ENCODE measurements at regions not wholly inside any gene's neighbourhood (a gene's known extent, or its start where the extent isn't known, plus 50 kb on each side); places are given as distances from the start of the nearest gene placed in this dataset.

- H3K9me3 ChIP-seq = no peaks in the 10 kb centered on the region
- no peak overlapping the region for H3K4me2 ChIP-seq
- no peak overlapping the region for H3K9ac ChIP-seq
- H3K36me3 ChIP-seq = no peaks in the 10 kb centered on the region
- no peak overlapping the region for H3K27ac ChIP-seq
- H4K20me1 ChIP-seq = no peaks in the 10 kb centered on the region
- TF ChIP-seq Cebpa-rat (IDR thresholded peaks at IDR 0.05) = no peak
- H3K4me1 ChIP-seq = no peaks in the 10 kb centered on the region
- H3K27me3 ChIP-seq = no peaks in the 10 kb centered on the region
- no peak overlapping the region for H3K4me3 ChIP-seq
These were observed 1050.4 kb downstream of the MAT2B start for GRCh38 chr5:164555809-164556208.

DNA sequence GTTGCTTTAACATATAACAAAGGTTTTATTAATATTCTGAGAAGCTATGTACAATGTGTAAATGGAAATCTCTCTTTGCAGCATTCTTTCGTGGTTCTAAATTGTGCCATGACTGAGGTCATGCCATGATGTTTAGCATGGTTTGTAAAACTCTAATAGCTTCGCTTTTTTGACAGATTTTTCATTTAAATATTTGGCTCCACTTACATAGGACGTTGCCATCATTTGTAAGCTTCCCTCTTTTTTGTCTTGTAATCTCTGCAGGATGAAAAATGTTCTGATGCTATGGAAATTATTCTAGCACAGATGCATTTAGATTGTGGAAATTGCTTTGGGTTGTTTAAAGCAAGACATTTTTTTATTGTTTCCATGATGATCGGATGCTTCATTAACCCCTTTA, 1054.8 kb downstream of the MAT2B start:
- Histone ChIP-seq H3K9ac (no peak overlapping the region), H3K4me1 (no peaks in the 10 kb centered on the region), H4K20me1 (no peaks in the 10 kb centered on the region), H3K36me3 (no peaks in the 10 kb centered on the region), H3K27ac (no peak overlapping the region), H3K4me2 (no peak overlapping the region), H3K27me3 (no peaks in the 10 kb centered on the region), H3K4me3 (no peak overlapping the region), H3K9me3 (no peaks in the 10 kb centered on the region)
- no peak for TF ChIP-seq Cebpa-rat (IDR thresholded peaks at IDR 0.05)

GRCh38 chr5:164561933-164562872, 1056.8 kb downstream of the MAT2B start:
- H3K9me3 ChIP-seq = no peaks in the 10 kb centered on the region
- H3K4me3 ChIP-seq = no peak overlapping the region
- no peaks in the 10 kb centered on the region for H3K4me1 ChIP-seq
- no peaks in the 10 kb centered on the region for H3K36me3 ChIP-seq
- H3K9ac ChIP-seq = no peak overlapping the region
- H3K27me3 ChIP-seq = no peaks in the 10 kb centered on the region
- no peak overlapping the region for H3K27ac ChIP-seq
- peak; percentile 42; the same call in 1 of the 2 replicates for TF ChIP-seq Cebpa-rat (IDR thresholded peaks at IDR 0.05)
- no peaks in the 10 kb centered on the region for H4K20me1 ChIP-seq
- no peak overlapping the region for H3K4me2 ChIP-seq

GRCh38 chr5:164563370-164563769, 1058.0 kb downstream of the MAT2B start:
- no peak for TF ChIP-seq Cebpa-rat (IDR thresholded peaks at IDR 0.05)

GRCh38 chr5:164573397-164573796, 1068.0 kb downstream of the MAT2B start:
- Histone ChIP-seq H3K9ac (no peak overlapping the region), H3K27me3 (no peaks in the 10 kb centered on the region), H3K36me3 (no peaks in the 10 kb centered on the region), H3K4me2 (no peak overlapping the region), H3K4me3 (no peak overlapping the region), H3K9me3 (no peaks in the 10 kb centered on the region), H4K20me1 (no peaks in the 10 kb centered on the region), H3K27ac (no peak overlapping the region), H3K4me1 (no peaks in the 10 kb centered on the region)
- TF ChIP-seq Cebpa-rat (IDR thresholded peaks at IDR 0.05) = no peak

More at GRCh38 chr5:164563370-164563769, 1058.0 kb downstream of the MAT2B start:
- Histone ChIP-seq H3K4me2 (no peak overlapping the region), H4K20me1 (no peaks in the 10 kb centered on the region), H3K36me3 (no peaks in the 10 kb centered on the region), H3K27me3 (no peaks in the 10 kb centered on the region), H3K4me1 (no peaks in the 10 kb centered on the region), H3K9ac (no peak overlapping the region), H3K4me3 (no peak overlapping the region), H3K9me3 (no peaks in the 10 kb centered on the region), H3K27ac (no peak overlapping the region)

DNA sequence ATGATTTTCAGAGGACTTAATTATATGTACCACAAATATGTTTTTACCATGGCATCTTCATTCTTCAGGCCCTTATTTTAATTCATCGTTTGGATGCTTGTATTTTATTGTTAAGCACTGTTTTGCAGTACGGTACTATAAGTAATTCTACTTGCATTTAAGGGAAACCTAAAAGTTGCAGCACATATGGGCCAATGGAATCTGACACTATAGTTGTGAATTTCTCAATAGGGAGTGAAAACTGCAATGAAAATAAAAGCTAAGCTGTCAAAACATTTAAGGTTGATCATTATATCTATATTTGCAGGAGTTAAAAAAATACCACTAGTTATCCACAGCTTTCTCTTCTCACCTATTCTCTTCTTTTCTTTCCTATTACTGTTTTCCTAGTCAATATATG, 1071.8 kb downstream of the MAT2B start:
- Histone ChIP-seq H3K27ac (no peak overlapping the region), H3K4me3 (no peak overlapping the region), H3K9me3 (no peaks in the 10 kb centered on the region), H3K36me3 (no peaks in the 10 kb centered on the region), H3K27me3 (no peaks in the 10 kb centered on the region), H4K20me1 (no peaks in the 10 kb centered on the region), H3K4me1 (no peaks in the 10 kb centered on the region), H3K4me2 (no peak overlapping the region), H3K9ac (no peak overlapping the region)
- TF ChIP-seq Cebpa-rat (IDR thresholded peaks at IDR 0.05) = no peak

GRCh38 chr5:164577742-164578141, 1072.3 kb downstream of the MAT2B start:
- H3K4me2 ChIP-seq = no peak overlapping the region
- no peaks in the 10 kb centered on the region for H4K20me1 ChIP-seq
- H3K4me3 ChIP-seq = no peak overlapping the region
- H3K9ac ChIP-seq = no peak overlapping the region
- H3K4me1 ChIP-seq = no peaks in the 10 kb centered on the region
- no peaks in the 10 kb centered on the region for H3K36me3 ChIP-seq
- H3K27me3 ChIP-seq = no peaks in the 10 kb centered on the region
- no peak for TF ChIP-seq Cebpa-rat (IDR thresholded peaks at IDR 0.05)
- no peak overlapping the region for H3K27ac ChIP-seq
- H3K9me3 ChIP-seq = no peaks in the 10 kb centered on the region

- Histone ChIP-seq H3K27ac (no peak overlapping the region), H3K4me1 (no peaks in the 10 kb centered on the region), H3K36me3 (no peaks in the 10 kb centered on the region), H3K4me2 (no peak overlapping the region), H3K27me3 (no peaks in the 10 kb centered on the region), H3K4me3 (no peak overlapping the region), H3K9me3 (no peaks in the 10 kb centered on the region), H3K9ac (no peak overlapping the region), H4K20me1 (no peaks in the 10 kb centered on the region)
- no peak for TF ChIP-seq Cebpa-rat (IDR thresholded peaks at IDR 0.05)
These were observed 1073.0 kb downstream of the MAT2B start for GRCh38 chr5:164578401-164578800.

DNA sequence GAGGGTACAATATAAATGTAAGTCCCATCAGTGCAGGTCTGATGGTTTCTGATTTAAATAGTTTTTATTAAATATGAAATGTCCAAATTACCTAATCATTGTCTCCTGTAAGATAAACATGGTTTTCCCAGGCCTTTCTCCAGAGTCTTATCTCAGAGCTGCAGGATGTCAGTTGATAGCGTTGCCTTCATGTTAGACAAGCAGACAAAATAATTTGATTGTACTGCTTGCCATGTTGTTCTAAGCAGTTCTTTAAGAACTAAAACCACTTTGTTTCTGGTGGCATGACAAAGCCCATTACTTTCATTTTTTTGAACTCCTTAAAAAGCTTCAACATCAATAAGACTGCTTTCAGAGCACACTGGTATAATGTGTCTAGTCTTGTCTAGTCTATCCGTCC, 1073.5 kb downstream of the MAT2B start:
- H3K9me3 ChIP-seq = no peaks in the 10 kb centered on the region
- H3K27me3 ChIP-seq = no peaks in the 10 kb centered on the region
- no peaks in the 10 kb centered on the region for H3K36me3 ChIP-seq
- TF ChIP-seq Cebpa-rat (IDR thresholded peaks at IDR 0.05) = no peak
- no peak overlapping the region for H3K4me2 ChIP-seq
- no peak overlapping the region for H3K27ac ChIP-seq
- no peak overlapping the region for H3K4me3 ChIP-seq
- H3K4me1 ChIP-seq = no peaks in the 10 kb centered on the region
- H4K20me1 ChIP-seq = no peaks in the 10 kb centered on the region
- H3K9ac ChIP-seq = no peak overlapping the region

DNA sequence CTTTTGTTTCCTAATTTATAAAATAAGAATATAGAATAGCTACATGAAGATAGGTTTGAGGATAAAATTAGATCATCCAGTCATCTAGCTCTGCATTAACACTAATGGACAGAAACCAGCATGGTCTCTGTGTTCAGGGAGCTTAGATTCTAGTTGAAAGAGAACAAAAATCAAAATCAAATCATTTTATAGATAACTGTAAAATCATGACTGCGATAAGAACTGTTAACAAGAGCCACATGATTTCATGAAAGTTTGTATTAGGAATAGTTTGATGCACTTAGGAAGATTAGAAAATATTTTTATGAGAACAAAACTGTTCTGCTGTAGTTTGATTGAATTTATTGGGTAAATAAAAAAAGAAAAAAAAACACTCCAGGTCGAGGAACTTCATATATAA, 1074.7 kb downstream of the MAT2B start:
- TF ChIP-seq Cebpa-rat (IDR thresholded peaks at IDR 0.05) = no peak
- Histone ChIP-seq H3K36me3 (no peaks in the 10 kb centered on the region), H3K27ac (no peak overlapping the region)

More for the DNA sequence above, 1074.7 kb downstream of the MAT2B start:
- no peak overlapping the region for H3K4me3 ChIP-seq
- no peaks in the 10 kb centered on the region for H3K27me3 ChIP-seq
- no peaks in the 10 kb centered on the region for H4K20me1 ChIP-seq
- H3K9me3 ChIP-seq = no peaks in the 10 kb centered on the region
- H3K4me2 ChIP-seq = no peak overlapping the region
- no peak overlapping the region for H3K9ac ChIP-seq
- no peaks in the 10 kb centered on the region for H3K4me1 ChIP-seq
